Mammary epithelial cell (primary cell): ENCODE measurements at regions not wholly inside any gene's neighbourhood (a gene's known extent, or its start where the extent isn't known, plus 50 kb on each side); places are given as distances from the start of the nearest gene placed in this dataset.

ENCODE experiments used
- CTCF ChIP-seq, 2 donors: IDR thresholded peaks in 1 of 2; conservative IDR thresholded peaks in 1 of 2; 2 replicates each; pipeline ENCODE4 v1.5.1; 2011 to 2012; ENCODE audit warnings: inconsistent platforms in 2 of 2, low read length in 2 of 2, mild to moderate bottlenecking in 2 of 2, control low read depth in 1 of 2, low read depth in 1 of 2; ENCODE audit not compliant: insufficient read depth in 1 of 2; ENCODE audit errors: extremely low read depth in 1 of 2
- EZH2 ChIP-seq: IDR thresholded peaks from 2 replicates; pipeline ENCODE4 v1.6.1; 2012; ENCODE audit warnings: low read length, inconsistent platforms, borderline replicate concordance

GRCh38 chr15:26126070-26126469, 262.9 kb upstream of the ATP10A start:
- TF ChIP-seq CTCF (conservative IDR thresholded peaks at IDR 0.05 in 1 of 2, IDR thresholded peaks at IDR 0.05 in 1 of 2; ENCODE audit: extremely low read depth in 1 of 2, insufficient read depth in 1 of 2, low read depth in 1 of 2, low read length in 2 of 2) (no peak), EZH2 (no peak)
